T-cell (primary cell): ENCODE measurements at regions not wholly inside any gene's neighbourhood (a gene's known extent, or its start where the extent isn't known, plus 50 kb on each side); places are given as distances from the start of the nearest gene placed in this dataset.

Experiments used
- ATAC-seq, 4 experiments: fragments of 200-7000 bp in 3 of 4; fragments of 150-1000 bp in 1 of 4; cut with Tn5 transposase; replicated peaks in 1 of 4; 1 replicate in 3 of 4; 2 replicates in 1 of 4; pipeline ENCODE4 v1.10.0; 2021; ENCODE audit warnings: moderate library complexity in 3 of 4, mild to moderate bottlenecking in 2 of 4, moderate number of reproducible peaks in 1 of 4
- CTCF ChIA-PET, 2 donors: fragments of 300-600 bp; sonication (Branson Sonifier 250); formaldehyde crosslinking; loops; one replicate each; lab custom pipeline; 2022; ENCODE audit warnings: antibody characterized with exemption in 2 of 2; lab: Charles Lee
- POLR2A ChIA-PET, 2 donors: fragments of 300-600 bp; sonication (Branson Sonifier 250); formaldehyde crosslinking; loops; one replicate each; lab custom pipeline; 2022; ENCODE audit warnings: antibody characterized with exemption in 2 of 2; lab: Charles Lee
- DNase-seq, 35 experiments: peaks; one replicate each; pipeline versions ENCODE4 v3.0.0 to v3.0.0-alpha.2; 2013 to 2023
- H3K27ac ChIP-seq: one replicate; pipeline ENCODE4 v1.5.1; 2013; ENCODE audit warnings: low read length
- H3K27me3 ChIP-seq, 2 experiments: replicated peaks in 1 of 2; 1 replicate in 1 of 2; 2 replicates in 1 of 2; pipeline versions ENCODE4 v1.6.1 to v1.7.0; 2013; ENCODE audit warnings: low read length in 1 of 2, mixed read lengths in 1 of 2; ENCODE audit not compliant: control insufficient read depth in 2 of 2, insufficient read depth in 2 of 2; ENCODE audit errors: extremely low read depth in 1 of 2
- H3K36me3 ChIP-seq, 2 donors: 1 replicate in 1 of 2; 2 replicates in 1 of 2; pipeline versions ENCODE4 v1.6.1 to v1.7.0; 2013; ENCODE audit warnings: low read length in 1 of 2; ENCODE audit not compliant: control insufficient read depth in 2 of 2, insufficient read depth in 1 of 2; ENCODE audit errors: extremely low read depth in 1 of 2
- H3K4me1 ChIP-seq, 2 experiments: 1 replicate in 1 of 2; 2 replicates in 1 of 2; pipeline versions ENCODE4 v1.6.1 to v1.7.0; 2013; ENCODE audit warnings: low read length in 2 of 2, mixed read lengths in 1 of 2; ENCODE audit not compliant: insufficient read depth in 2 of 2, control insufficient read depth in 1 of 2; ENCODE audit errors: extremely low read depth in 1 of 2
- H3K4me3 ChIP-seq, 2 donors: 1 replicate in 1 of 2; 2 replicates in 1 of 2; pipeline versions ENCODE4 v1.5.1 to v1.7.0; 2013; ENCODE audit warnings: mild to moderate bottlenecking in 2 of 2, low read length in 1 of 2, moderate library complexity in 1 of 2; ENCODE audit not compliant: control insufficient read depth in 1 of 2; ENCODE audit errors: extremely low read depth in 1 of 2
- H3K9me3 ChIP-seq: 2 replicates; pipeline ENCODE4 v1.7.0; 2013
- H3K27ac Mint-ChIP-seq, 2 donors: one replicate each; pipeline ENCODE4 v1.8.0; 2020 to 2021; ENCODE audit warnings: mild to moderate bottlenecking in 2 of 2, mixed read lengths in 2 of 2
- H3K27me3 Mint-ChIP-seq, 2 donors: one replicate each; pipeline ENCODE4 v1.8.0; 2021 to 2022; ENCODE audit warnings: mixed read lengths in 2 of 2
- H3K36me3 Mint-ChIP-seq: one replicate; pipeline ENCODE4 v1.8.0; 2021; ENCODE audit warnings: mixed read lengths
- H3K4me1 Mint-ChIP-seq, 3 donors: one replicate each; pipeline ENCODE4 v1.8.0; 2020 to 2022; ENCODE audit warnings: mixed read lengths in 3 of 3, mild to moderate bottlenecking in 1 of 3
- H3K4me3 Mint-ChIP-seq, 3 donors: one replicate each; pipeline ENCODE4 v1.8.0; 2020 to 2022; ENCODE audit warnings: mild to moderate bottlenecking in 3 of 3, mixed read lengths in 3 of 3, moderate library complexity in 3 of 3
- H3K9me3 Mint-ChIP-seq, 3 donors: one replicate each; pipeline ENCODE4 v1.8.0; 2020 to 2022; ENCODE audit warnings: mixed read lengths in 3 of 3
- WGBS: methylation state at CpG from one replicate; pipeline ENCODE4 v1.1.5; 2013; ENCODE audit warnings: missing lambda C conversion rate; ENCODE audit not compliant: insufficient coverage; 5-methylcytosine and 5-hydroxymethylcytosine counted together

DNA sequence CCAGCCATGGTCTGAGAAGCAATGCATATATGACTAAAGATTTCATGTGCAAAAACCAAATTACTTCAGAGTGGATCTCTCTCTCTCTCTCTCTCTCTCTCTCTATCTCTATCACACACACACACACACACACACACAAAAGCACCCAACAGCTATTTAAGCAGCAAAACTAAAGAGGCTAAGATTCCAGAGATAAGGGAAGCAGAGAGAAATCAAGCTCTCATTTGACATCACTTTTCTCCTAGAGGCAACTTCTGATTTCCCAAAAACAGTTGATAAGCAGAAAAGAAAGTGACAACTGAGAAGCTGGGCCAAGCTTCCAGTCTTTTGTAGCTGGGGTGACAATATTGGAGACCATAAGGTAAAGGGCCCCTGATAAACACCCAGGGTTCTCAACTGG is 526.0 kb upstream of the NR2F2 start:
- Mint-ChIP-seq H3K27me3 (peaks cover 0 to 7% of the 10 kb centered on the region in 2 donors), H3K4me3 (no peak overlapping the region), H3K4me1 (peaks cover 0 to 18% (median 14%) of the 10 kb centered on the region in 3 donors), H3K9me3 (peaks cover 4 to 8% (median 5%) of the 10 kb centered on the region in 3 donors), H3K36me3 (peaks cover 3% of the 10 kb centered on the region), H3K27ac (no peak overlapping the region)
- POLR2A ChIA-PET: no interaction called here
- no peak overlapping the region for H3K4me3 ChIP-seq
- no peaks in the 10 kb centered on the region for H3K4me1 ChIP-seq
- no peak for ATAC-seq
- DNase-seq: no peak
- CTCF ChIA-PET: no interaction called here
- H3K27me3 ChIP-seq: no peaks in the 10 kb centered on the region
- no peak overlapping the region for H3K27ac ChIP-seq
- H3K9me3 ChIP-seq: no peaks in the 10 kb centered on the region
- no peaks in the 10 kb centered on the region for H3K36me3 ChIP-seq

DNA sequence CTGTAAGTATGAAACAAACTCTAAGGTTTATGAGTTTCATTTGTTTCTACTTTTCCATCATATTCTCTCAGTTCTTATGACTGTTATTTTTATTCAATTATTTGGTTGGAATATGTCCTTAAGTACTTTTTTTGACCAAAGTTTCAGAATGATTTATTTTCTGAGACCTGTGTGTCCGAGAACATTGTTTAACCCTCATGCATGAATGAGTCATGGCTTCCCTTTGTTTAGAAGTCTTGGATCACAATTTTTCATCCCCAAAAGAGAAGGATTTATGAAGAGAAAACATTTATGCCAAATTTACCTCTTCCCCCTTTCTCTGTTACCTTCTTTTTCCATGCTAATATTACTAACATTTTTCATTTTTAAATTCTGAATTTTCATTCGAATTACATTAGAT is 518.0 kb upstream of the NR2F2 start:
- no CpG with 5 or more reads among the region's 2 CpGs for WGBS
- no peak overlapping the region for H3K4me3 ChIP-seq
- ATAC-seq (no peak), DNase-seq (no peak)
- CTCF ChIA-PET: no interaction called here
- H3K4me1 ChIP-seq: no peaks in the 10 kb centered on the region
- Mint-ChIP-seq H3K4me1 (no peaks in the 10 kb centered on the region), H3K27ac (no peak overlapping the region), H3K4me3 (no peak overlapping the region), H3K36me3 (no peaks in the 10 kb centered on the region), H3K9me3 (no peaks in the 10 kb centered on the region), H3K27me3 (peaks cover 0 to 21% of the 10 kb centered on the region in 2 donors)
- H3K36me3 ChIP-seq: no peaks in the 10 kb centered on the region
- no peak overlapping the region for H3K27ac ChIP-seq
- POLR2A ChIA-PET: no interaction called here
- no peaks in the 10 kb centered on the region for H3K9me3 ChIP-seq
- no peaks in the 10 kb centered on the region for H3K27me3 ChIP-seq

DNA sequence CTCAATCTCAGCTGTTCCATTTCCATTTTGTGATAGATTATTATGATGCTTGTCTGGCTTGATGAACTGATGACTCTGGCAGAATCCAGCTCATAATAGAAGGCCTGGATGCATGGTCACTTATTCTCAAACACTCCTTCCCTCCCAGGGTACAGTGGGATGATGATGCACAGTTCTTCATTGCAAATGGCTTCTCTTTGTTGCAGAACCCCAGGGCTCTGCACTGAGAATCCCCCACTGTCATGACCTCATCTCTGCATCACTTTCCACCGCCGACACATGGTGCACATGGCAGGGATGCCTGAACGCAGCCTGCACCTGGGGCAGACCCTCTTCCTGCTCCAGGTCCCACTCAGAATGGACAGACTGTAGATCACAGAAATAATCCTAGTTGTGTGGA is 515.6 kb upstream of the NR2F2 start:
- DNase-seq (no peak), ATAC-seq (no peak)

DNA sequence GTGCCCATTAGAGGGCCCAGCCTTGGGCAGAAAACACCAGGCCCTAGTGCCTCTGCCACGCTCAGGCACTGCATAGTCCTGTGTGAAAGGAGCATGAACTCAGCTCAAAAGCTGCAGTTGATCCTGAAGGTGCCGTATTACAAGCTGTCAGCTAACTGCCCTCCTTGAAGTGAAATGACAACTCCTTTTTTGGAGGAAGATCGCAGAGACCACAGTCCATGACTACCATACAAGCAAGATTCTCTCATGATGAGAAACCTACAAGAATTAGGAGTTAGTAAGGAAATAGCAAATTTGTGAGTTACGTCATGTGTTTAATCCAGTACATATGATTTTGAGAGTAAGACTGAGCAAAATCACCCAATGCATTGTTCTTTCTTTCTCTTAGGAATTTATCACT is 513.9 kb upstream of the NR2F2 start:
- Mint-ChIP-seq H3K27ac (no peak overlapping the region), H3K4me1 (no peaks in the 10 kb centered on the region), H3K27me3 (peaks cover 0 to 21% of the 10 kb centered on the region in 2 donors), H3K9me3 (no peaks in the 10 kb centered on the region), H3K36me3 (no peaks in the 10 kb centered on the region), H3K4me3 (no peak overlapping the region)
- no peak for ATAC-seq
- POLR2A ChIA-PET: no interaction called here
- Histone ChIP-seq H3K4me1 (no peaks in the 10 kb centered on the region), H3K27ac (no peak overlapping the region), H3K27me3 (no peaks in the 10 kb centered on the region), H3K9me3 (no peaks in the 10 kb centered on the region), H3K4me3 (no peak overlapping the region), H3K36me3 (no peaks in the 10 kb centered on the region)
- WGBS: 90% methylated on average over 2 of the region's 4 CpGs
- CTCF ChIA-PET: no interaction called here
- no peak for DNase-seq

More for the DNA sequence above, 515.6 kb upstream of the NR2F2 start:
- H3K27ac ChIP-seq: no peak overlapping the region
- H3K4me1 ChIP-seq: no peaks in the 10 kb centered on the region
- H3K27me3 Mint-ChIP-seq: peaks cover 0 to 21% of the 10 kb centered on the region in 2 donors
- no peaks in the 10 kb centered on the region for H3K9me3 Mint-ChIP-seq
- no peak overlapping the region for H3K27ac Mint-ChIP-seq
- CTCF ChIA-PET: no interaction called here
- no CpG with 5 or more reads among the region's 3 CpGs for WGBS
- no peaks in the 10 kb centered on the region for H3K27me3 ChIP-seq
- H3K36me3 Mint-ChIP-seq: no peaks in the 10 kb centered on the region
- no peaks in the 10 kb centered on the region for H3K9me3 ChIP-seq
- POLR2A ChIA-PET: no interaction called here
- H3K4me3 Mint-ChIP-seq: no peak overlapping the region
- no peaks in the 10 kb centered on the region for H3K4me1 Mint-ChIP-seq
- no peaks in the 10 kb centered on the region for H3K36me3 ChIP-seq
- H3K4me3 ChIP-seq: no peak overlapping the region

DNA sequence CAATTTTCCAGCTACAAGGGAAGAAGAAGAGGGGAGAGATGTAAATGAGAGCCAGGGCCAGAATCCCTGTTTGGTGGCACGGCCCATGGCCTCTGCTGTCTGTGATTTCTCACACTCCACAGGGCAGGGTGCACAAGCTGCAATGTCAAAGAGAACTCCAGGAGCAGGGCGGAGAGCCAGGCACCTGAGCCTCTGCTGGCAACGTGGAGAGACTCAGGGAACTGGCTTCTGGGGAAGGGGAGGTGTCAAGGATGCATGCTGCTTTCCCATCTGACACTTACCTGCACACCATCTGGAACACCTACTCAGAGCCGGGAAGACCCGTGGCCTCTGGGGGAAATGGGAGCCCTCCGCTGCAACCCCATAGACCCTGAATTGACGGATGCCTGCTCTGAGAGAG is 507.5 kb upstream of the NR2F2 start:
- Mint-ChIP-seq H3K4me1 (peaks cover 0 to 4% (median 0%) of the 10 kb centered on the region in 3 donors), H3K36me3 (no peaks in the 10 kb centered on the region), H3K27me3 (peaks cover 0 to 7% of the 10 kb centered on the region in 2 donors), H3K9me3 (no peaks in the 10 kb centered on the region), H3K4me3 (no peak overlapping the region), H3K27ac (no peak overlapping the region)
- Histone ChIP-seq H3K27me3 (no peaks in the 10 kb centered on the region), H3K27ac (no peak overlapping the region), H3K4me1 (no peaks in the 10 kb centered on the region), H3K4me3 (no peak overlapping the region), H3K36me3 (no peaks in the 10 kb centered on the region), H3K9me3 (no peaks in the 10 kb centered on the region)
- CTCF ChIA-PET: no interaction called here
- DNase-seq (no peak), ATAC-seq (no peak)
- WGBS: 88% methylated on average over 3 of the region's 7 CpGs
- POLR2A ChIA-PET: no interaction called here

DNA sequence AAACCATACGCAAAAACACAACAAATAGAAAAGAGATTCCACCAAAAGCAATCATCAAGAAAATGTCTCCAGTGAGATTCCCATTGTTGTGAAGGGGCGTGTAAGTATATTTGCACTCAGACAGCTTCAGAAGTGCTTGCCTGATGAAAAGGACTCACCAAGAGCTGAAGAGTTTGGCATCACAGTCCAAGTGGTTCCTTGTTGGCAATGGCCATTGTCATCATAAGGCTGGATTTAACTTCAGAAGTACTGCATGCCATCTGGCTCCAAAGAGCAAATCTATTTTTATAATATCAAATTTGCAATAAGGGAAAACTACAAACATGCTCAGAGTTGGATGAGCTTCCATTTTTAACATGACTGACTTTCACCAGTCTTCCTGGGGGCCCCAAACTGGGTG is 505.3 kb upstream of the NR2F2 start:
- Mint-ChIP-seq H3K36me3 (no peaks in the 10 kb centered on the region), H3K9me3 (no peaks in the 10 kb centered on the region), H3K4me1 (peaks cover 0 to 4% (median 0%) of the 10 kb centered on the region in 3 donors), H3K27me3 (peaks cover 0 to 8% of the 10 kb centered on the region in 2 donors), H3K27ac (no peak overlapping the region), H3K4me3 (no peak overlapping the region)
- no CpG with 5 or more reads among the region's 2 CpGs for WGBS
- CTCF ChIA-PET: no interaction called here
- H3K4me3 ChIP-seq: no peak overlapping the region
- DNase-seq: no peak
- no peaks in the 10 kb centered on the region for H3K27me3 ChIP-seq
- H3K36me3 ChIP-seq: no peaks in the 10 kb centered on the region
- H3K4me1 ChIP-seq: no peaks in the 10 kb centered on the region
- ATAC-seq: no peak
- POLR2A ChIA-PET: no interaction called here
- H3K9me3 ChIP-seq: no peaks in the 10 kb centered on the region
- no peak overlapping the region for H3K27ac ChIP-seq
